Pancreas (tissue), 10 donors: ENCODE measurements at regions not wholly inside any gene's neighbourhood (a gene's known extent, or its start where the extent isn't known, plus 50 kb on each side); places are given as distances from the start of the nearest gene placed in this dataset.

Source experiments
- ATAC-seq, 4 donors: fragments of 200-7000 bp; cut with Tn5 transposase; one replicate each; pipeline versions ENCODE4 v1.8.0 to v1.9.1; 2020; ENCODE audit warnings: mild to moderate bottlenecking in 4 of 4, moderate library complexity in 4 of 4
- DNase-seq, 6 donors: peaks; one replicate each; pipeline ENCODE4 v3.0.0-alpha.2; 2020
- FAIRE-seq: peaks from 2 replicates; lab custom pipeline; 2012; peaks lifted over from hg19 to GRCh38; lab: Jason Lieb, UNC
- H3K27ac ChIP-seq, 4 donors: fragments of 200-600 bp; sonication (generic); 1 replicate in 3 of 4; 2 replicates in 1 of 4; pipeline versions ENCODE4 v1.5.0 to v1.8.0; 2020
- H3K27me3 ChIP-seq, 4 donors: fragments of 200-600 bp; one replicate each; pipeline ENCODE4 v1.8.0; 2021
- H3K36me3 ChIP-seq, 3 donors: fragments of 200-600 bp; sonication (generic) in 1 of 3; one replicate each; pipeline versions ENCODE4 v1.5.0 to v1.8.0; 2020 to 2021
- H3K4me1 ChIP-seq, 3 donors: fragments of 200-600 bp; one replicate each; pipeline ENCODE4 v1.8.0; 2021
- H3K4me3 ChIP-seq, 4 donors: fragments of 200-600 bp; sonication (generic) in 2 of 4; one replicate each; pipeline versions ENCODE4 v1.5.0 to v1.8.0; 2020 to 2021
- H3K9me3 ChIP-seq, 4 donors: fragments of 200-600 bp; one replicate each; pipeline ENCODE4 v1.8.0; 2021
- WGBS, 2 donors: extraction: QIAGEN DNeasy Blood & Tissue Kit; methylation state at CpG; one replicate each; pipeline ENCODE4 v1.1.7; 2013; 5-methylcytosine and 5-hydroxymethylcytosine counted together
- intact Hi-C, 3 donors: fragments of 100-400 bp; cut with DNase I; formaldehyde crosslinking; loops; one replicate each; pipeline versions ENCODE4 v1.11.1 to v1.14.2; 2022
- TF ChIP-seq, protein P1 (sequence below), 4 donors: fragments of 200-600 bp; sonication (generic) in 3 of 4; IDR thresholded peaks; one replicate each; pipeline versions ENCODE4 v1.5.0 to v1.8.0; 2021; ENCODE audit warnings: antibody characterized with exemption in 4 of 4
- donor health status: healthy with polysubstance abuse.
- donor health status: DM: no; HTN: no; CAD: no; lungs with moderate emphysema.
- donor health status: DM: no; HTN: no; CAD: no.
- donor health status: control.
- donor health status: control.
- donor health status: Bipolar disorder and iron deficiency.
- donor health status: DM: yes; HTN: yes; CAD: no.
- donor health status: DM: no; HTN: no; CAD: no.
- donor health status: DM: no; HTN: no; CAD: no.
- donor health status: DM: yes; HTN: yes; CAD: no.

DNA sequence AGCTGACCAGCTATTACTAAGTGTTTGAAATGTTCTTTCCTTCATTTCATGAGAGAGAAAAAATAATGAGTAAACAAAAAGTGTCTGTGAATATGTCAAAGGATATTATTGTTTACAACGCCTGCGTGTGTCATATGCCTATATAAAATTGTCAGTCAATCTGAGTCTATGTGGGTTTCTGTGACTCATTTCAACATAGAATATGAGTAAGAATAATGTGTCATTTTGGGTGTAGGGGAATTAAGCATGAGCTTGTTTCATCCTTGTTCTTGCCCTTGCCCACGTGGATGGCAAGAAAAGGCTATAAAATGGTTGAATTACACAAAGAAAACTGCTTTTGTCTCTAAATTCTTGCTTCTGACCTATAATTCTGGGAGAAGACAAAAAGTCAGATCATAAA is 466.0 kb downstream of the PTH2R start:
- FAIRE-seq (no peak), DNase-seq (no peak), ATAC-seq (no peak)
- Histone ChIP-seq H3K9me3 (no peaks in the 10 kb centered on the region), H3K36me3 (no peaks in the 10 kb centered on the region), H3K27ac (no peak overlapping the region), H3K4me3 (no peak overlapping the region), H3K4me1 (no peaks in the 10 kb centered on the region), H3K27me3 (no peaks in the 10 kb centered on the region)
- WGBS, 2 donors, result 51 to 62% methylated on average over 3 of the region's 3 CpGs
- intact Hi-C loops, result no loop called here
- TF ChIP-seq, protein P1, sequence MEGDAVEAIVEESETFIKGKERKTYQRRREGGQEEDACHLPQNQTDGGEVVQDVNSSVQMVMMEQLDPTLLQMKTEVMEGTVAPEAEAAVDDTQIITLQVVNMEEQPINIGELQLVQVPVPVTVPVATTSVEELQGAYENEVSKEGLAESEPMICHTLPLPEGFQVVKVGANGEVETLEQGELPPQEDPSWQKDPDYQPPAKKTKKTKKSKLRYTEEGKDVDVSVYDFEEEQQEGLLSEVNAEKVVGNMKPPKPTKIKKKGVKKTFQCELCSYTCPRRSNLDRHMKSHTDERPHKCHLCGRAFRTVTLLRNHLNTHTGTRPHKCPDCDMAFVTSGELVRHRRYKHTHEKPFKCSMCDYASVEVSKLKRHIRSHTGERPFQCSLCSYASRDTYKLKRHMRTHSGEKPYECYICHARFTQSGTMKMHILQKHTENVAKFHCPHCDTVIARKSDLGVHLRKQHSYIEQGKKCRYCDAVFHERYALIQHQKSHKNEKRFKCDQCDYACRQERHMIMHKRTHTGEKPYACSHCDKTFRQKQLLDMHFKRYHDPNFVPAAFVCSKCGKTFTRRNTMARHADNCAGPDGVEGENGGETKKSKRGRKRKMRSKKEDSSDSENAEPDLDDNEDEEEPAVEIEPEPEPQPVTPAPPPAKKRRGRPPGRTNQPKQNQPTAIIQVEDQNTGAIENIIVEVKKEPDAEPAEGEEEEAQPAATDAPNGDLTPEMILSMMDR (IDR thresholded peaks at IDR 0.05), result no peak

DNA sequence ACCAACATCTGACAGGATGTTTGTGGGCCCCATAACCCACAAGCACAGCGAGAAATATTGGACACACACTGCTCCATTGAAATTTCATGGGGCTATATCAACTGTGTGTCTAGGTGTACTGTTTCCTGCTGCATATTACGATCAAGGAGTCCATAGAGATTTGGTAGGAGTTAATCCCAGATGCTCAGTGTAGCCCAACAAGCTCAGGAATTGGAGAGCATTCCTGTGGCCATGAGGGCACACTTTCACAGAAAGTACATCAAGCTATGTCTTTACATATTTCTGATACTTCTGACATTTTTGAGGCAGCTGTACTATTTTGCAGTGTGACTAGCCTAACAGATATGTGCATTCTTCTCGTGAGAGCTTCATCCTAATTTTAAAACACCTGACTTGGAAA is 473.1 kb downstream of the PTH2R start:
- ATAC-seq (no peak), FAIRE-seq (no peak), DNase-seq (no peak)
- no peaks in the 10 kb centered on the region for H3K36me3 ChIP-seq
- no peak overlapping the region for H3K27ac ChIP-seq
- TF ChIP-seq, protein P1 (IDR thresholded peaks at IDR 0.05), result no peak
- 71 to 75% methylated on average over 3 of the region's 3 CpGs for WGBS, 2 donors
- no peaks in the 10 kb centered on the region for H3K27me3 ChIP-seq
- no peak overlapping the region for H3K4me3 ChIP-seq
- intact Hi-C loops, result no loop called here
- H3K9me3 ChIP-seq, result no peaks in the 10 kb centered on the region
- H3K4me1 ChIP-seq, result no peaks in the 10 kb centered on the region

DNA sequence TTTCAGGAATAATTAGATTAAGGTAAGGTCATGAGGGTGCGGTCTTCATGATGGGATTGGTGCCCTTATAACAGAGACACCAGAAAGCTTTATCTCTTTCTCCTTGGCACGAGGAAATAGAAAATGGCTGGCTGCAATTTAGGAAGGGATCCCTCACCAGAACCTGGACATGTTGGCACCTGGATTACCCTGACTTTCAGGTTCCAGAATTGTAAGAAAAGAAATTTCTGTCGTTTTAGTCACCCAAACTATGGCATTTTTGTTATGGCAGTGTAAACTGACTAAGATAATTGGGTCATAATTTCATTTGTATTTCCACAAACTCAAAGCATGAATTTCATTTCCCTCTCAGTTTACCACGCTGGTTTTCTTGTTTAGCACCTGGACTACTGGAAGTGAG is 473.6 kb downstream of the PTH2R start:
- no peaks in the 10 kb centered on the region for H3K36me3 ChIP-seq
- no peak for ATAC-seq
- DNase-seq, result no peak
- intact Hi-C loops, result no loop called here
- WGBS, 2 donors, result 61 to 79% methylated on average over 4 of the region's 4 CpGs
- H3K4me1 ChIP-seq, result no peaks in the 10 kb centered on the region
- no peak overlapping the region for H3K4me3 ChIP-seq
- TF ChIP-seq, protein P1 (IDR thresholded peaks at IDR 0.05), result no peak
- H3K27me3 ChIP-seq, result no peaks in the 10 kb centered on the region
- no peak for FAIRE-seq
- H3K9me3 ChIP-seq, result no peaks in the 10 kb centered on the region
- no peak overlapping the region for H3K27ac ChIP-seq

DNA sequence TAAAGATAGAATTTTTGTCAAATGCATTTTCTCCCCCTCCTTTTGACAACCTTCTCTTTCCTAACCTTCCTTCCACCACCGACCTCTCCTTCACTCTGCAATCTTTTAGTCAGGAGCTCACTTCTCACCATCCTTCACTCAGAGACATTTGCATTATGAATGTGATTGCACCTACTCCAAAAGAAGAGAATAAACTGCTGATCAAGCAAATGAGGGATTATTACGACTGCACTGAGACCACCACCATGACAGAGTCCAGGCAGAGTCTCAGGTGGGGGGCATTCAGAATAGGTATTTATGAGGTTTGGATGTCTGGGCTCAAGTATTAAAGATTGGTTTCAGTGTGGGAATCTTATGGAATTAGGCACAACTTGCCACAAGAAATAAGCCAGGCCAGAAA is 483.9 kb downstream of the PTH2R start:
- H3K9me3 ChIP-seq, result no peaks in the 10 kb centered on the region
- TF ChIP-seq, protein P1 (IDR thresholded peaks at IDR 0.05), result no peak
- H3K27ac ChIP-seq, result no peak overlapping the region
- no peaks in the 10 kb centered on the region for H3K27me3 ChIP-seq
- intact Hi-C loops, result no loop called here
- ATAC-seq, result no peak
- no peak for DNase-seq
- 71 to 78% methylated on average over 2 of the region's 2 CpGs for WGBS, 2 donors
- H3K36me3 ChIP-seq, result no peaks in the 10 kb centered on the region
- no peak for FAIRE-seq
- no peaks in the 10 kb centered on the region for H3K4me1 ChIP-seq
- H3K4me3 ChIP-seq, result no peak overlapping the region

DNA sequence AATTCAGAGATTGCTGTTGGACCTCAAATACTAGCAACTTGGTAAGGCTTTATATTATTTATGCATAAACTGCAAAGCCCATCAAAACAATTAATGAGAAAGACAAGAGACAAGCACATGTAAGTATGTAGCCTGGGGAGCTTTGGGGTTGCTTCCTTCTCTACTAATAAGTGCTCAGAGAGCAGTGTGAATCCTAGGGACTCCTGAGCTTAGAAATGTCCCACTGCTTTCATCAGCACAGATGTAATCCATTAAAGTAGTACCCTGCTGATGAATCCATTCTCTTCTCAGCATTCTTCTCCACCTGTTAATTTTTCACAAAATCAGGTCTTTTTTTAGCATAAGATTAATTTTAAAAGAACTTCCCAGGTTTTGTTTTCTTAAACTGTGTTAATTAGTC is 485.6 kb downstream of the PTH2R start:
- FAIRE-seq, result no peak
- no peak for ATAC-seq
- Histone ChIP-seq H3K36me3 (no peaks in the 10 kb centered on the region), H3K4me3 (no peak overlapping the region), H3K4me1 (no peaks in the 10 kb centered on the region), H3K27me3 (no peaks in the 10 kb centered on the region), H3K9me3 (no peaks in the 10 kb centered on the region), H3K27ac (no peak overlapping the region)
- intact Hi-C loops, result no loop called here
- TF ChIP-seq, protein P1 (IDR thresholded peaks at IDR 0.05), result no peak
- no peak for DNase-seq
